B cell (primary cell): ENCODE measurements at regions not wholly inside any gene's neighbourhood (a gene's known extent, or its start where the extent isn't known, plus 50 kb on each side); places are given as distances from the start of the nearest gene placed in this dataset.

Experiments
- ATAC-seq: fragments of 200-7000 bp; cut with Tn5 transposase; one replicate; pipeline ENCODE4 v1.10.0; 2021; ENCODE audit warnings: low read depth, mild to moderate bottlenecking, moderate number of reproducible peaks, moderate library complexity
- CTCF ChIA-PET: fragments of 350-600 bp; sonication (Branson Sonifier 250); formaldehyde crosslinking; loops from one replicate; lab custom pipeline; 2021; ENCODE audit warnings: antibody characterized with exemption, inconsistent platforms; lab: Charles Lee
- POLR2A ChIA-PET: fragments of 350-600 bp; sonication (Branson Sonifier 250); formaldehyde crosslinking; loops from one replicate; lab custom pipeline; 2021; ENCODE audit warnings: antibody characterized with exemption; lab: Charles Lee
- DNase-seq: peaks from one replicate; pipeline ENCODE4 v3.0.0; 2013
- H2AFZ ChIP-seq: 2 replicates; pipeline ENCODE4 v1.6.1; 2012; ENCODE audit warnings: mild to moderate bottlenecking, low read depth, low read length; ENCODE audit not compliant: insufficient read depth, poor library complexity, severe bottlenecking
- H3K27ac ChIP-seq, 2 donors: 1 replicate in 1 of 2; 2 replicates in 1 of 2; pipeline ENCODE4 v1.5.1; 2012 to 2013; ENCODE audit warnings: low read length in 2 of 2, mild to moderate bottlenecking in 2 of 2, moderate library complexity in 1 of 2
- H3K27me3 ChIP-seq, 4 experiments: fragments of 200-600 bp in 1 of 4; sonication (generic) in 1 of 4; replicated peaks in 1 of 4; 1 replicate in 2 of 4; 2 replicates in 2 of 4; pipeline versions ENCODE4 v1.6.1 to v1.7.0; 2013 to 2016; ENCODE audit warnings: low read length in 3 of 4, mild to moderate bottlenecking in 2 of 4, mixed read lengths in 1 of 4, moderate library complexity in 1 of 4; ENCODE audit not compliant: insufficient read depth in 4 of 4, control insufficient read depth in 3 of 4; ENCODE audit errors: control extremely low read depth in 1 of 4
- H3K36me3 ChIP-seq, 2 experiments: replicated peaks in 1 of 2; 1 replicate in 1 of 2; 2 replicates in 1 of 2; pipeline versions ENCODE4 v1.6.1 to v1.7.1; 2013; ENCODE audit warnings: low read length in 1 of 2; ENCODE audit not compliant: insufficient read depth in 2 of 2, control insufficient read depth in 1 of 2; ENCODE audit errors: control extremely low read depth in 1 of 2, extremely low read depth in 1 of 2
- H3K4me1 ChIP-seq, 2 donors: fragments of 200-600 bp in 1 of 2; sonication (generic) in 1 of 2; 1 replicate in 1 of 2; 2 replicates in 1 of 2; pipeline versions ENCODE4 v1.5.1 to v1.6.1; 2013 to 2017; ENCODE audit warnings: low read length in 2 of 2; ENCODE audit not compliant: control insufficient read depth in 2 of 2, insufficient read depth in 2 of 2
- H3K4me2 ChIP-seq: replicated peaks from 2 replicates; pipeline ENCODE3; 2012; ENCODE audit warnings: mild to moderate bottlenecking, low read depth, low read length; ENCODE audit not compliant: poor library complexity, severe bottlenecking
- H3K4me3 ChIP-seq, 5 experiments: fragments of 200-600 bp in 1 of 5; sonication (generic) in 1 of 5; 1 replicate in 3 of 5; 2 replicates in 2 of 5; pipeline versions ENCODE4 v1.5.1 to v1.7.0; 2011 to 2016; ENCODE audit warnings: low read length in 4 of 5, mild to moderate bottlenecking in 4 of 5, low read depth in 2 of 5, control low read depth in 1 of 5, moderate library complexity in 1 of 5; ENCODE audit not compliant: insufficient read depth in 1 of 5; ENCODE audit errors: control extremely low read depth in 1 of 5, extremely low read depth in 1 of 5
- H3K79me2 ChIP-seq: fragments of 200-600 bp; sonication (generic); one replicate; pipeline ENCODE4 v1.6.0; 2016; ENCODE audit warnings: low read length; ENCODE audit not compliant: control insufficient read depth, insufficient read depth
- H3K9ac ChIP-seq: fragments of 200-600 bp; sonication (generic); 2 replicates; pipeline ENCODE4 v1.6.1; 2017; ENCODE audit warnings: mild to moderate bottlenecking, low read length, moderate library complexity
- H3K9me3 ChIP-seq, 3 donors: one replicate each; pipeline versions ENCODE4 v1.6.1 to v1.7.1; 2013; ENCODE audit warnings: low read length in 2 of 3; ENCODE audit not compliant: control insufficient read depth in 2 of 3, insufficient read depth in 1 of 3; ENCODE audit errors: control extremely low read depth in 1 of 3
- H4K20me1 ChIP-seq: 2 replicates; pipeline ENCODE4 v1.6.0; 2012; ENCODE audit warnings: mild to moderate bottlenecking, low read length; ENCODE audit not compliant: insufficient read depth, control insufficient read depth, poor library complexity, severe bottlenecking
- H3K27ac Mint-ChIP-seq: one replicate; pipeline ENCODE4 v1.8.0; 2021; ENCODE audit warnings: mixed read lengths
- H3K27me3 Mint-ChIP-seq: one replicate; pipeline ENCODE4 v1.8.0; 2021; ENCODE audit warnings: mixed read lengths
- H3K4me1 Mint-ChIP-seq: one replicate; pipeline ENCODE4 v1.8.0; 2021; ENCODE audit warnings: mixed read lengths
- H3K4me3 Mint-ChIP-seq: one replicate; pipeline ENCODE4 v1.8.0; 2021; ENCODE audit warnings: mixed read lengths
- H3K9me3 Mint-ChIP-seq: one replicate; pipeline ENCODE4 v1.8.0; 2022; ENCODE audit warnings: mixed read lengths; ENCODE audit not compliant: insufficient read depth
- EZH2 ChIP-seq: IDR thresholded peaks from 2 replicates; pipeline ENCODE4 v1.6.1; 2012; ENCODE audit warnings: borderline replicate concordance, low read depth, mild to moderate bottlenecking, moderate library complexity, low read length; ENCODE audit not compliant: insufficient read depth, poor library complexity, severe bottlenecking
- WGBS: methylation state at CpG from one replicate; pipeline ENCODE4 v1.1.5; 2013; ENCODE audit warnings: missing lambda C conversion rate; ENCODE audit not compliant: insufficient coverage; 5-methylcytosine and 5-hydroxymethylcytosine counted together
- intact Hi-C: fragments of 100-400 bp; cut with micrococcal nuclease; formaldehyde crosslinking; loops from one replicate; pipeline ENCODE4 v1.10.0; 2022
- TF ChIP-seq, protein P1 (sequence below): fragments of 200-600 bp; IDR thresholded peaks from one replicate; pipeline ENCODE4 v1.8.0; 2022; ENCODE audit warnings: antibody characterized with exemption, mild to moderate bottlenecking

DNA sequence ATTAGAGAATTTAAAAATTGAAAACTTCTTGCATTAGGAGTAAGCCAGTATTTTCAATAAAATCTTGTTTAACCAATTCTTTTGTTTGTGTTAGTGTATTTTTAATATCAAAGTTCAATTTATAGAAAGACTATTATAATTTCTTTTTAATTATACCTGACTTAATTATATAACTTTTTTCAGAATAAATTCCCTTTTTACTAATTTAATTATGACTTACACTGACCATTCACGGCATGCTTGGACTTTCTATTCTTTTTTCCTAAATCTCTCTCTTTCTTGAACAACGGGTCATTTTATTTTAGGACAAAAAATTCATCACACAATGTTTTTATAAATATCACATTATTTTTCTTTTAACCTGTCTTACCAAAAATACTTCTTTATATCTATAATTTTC is 555.3 kb upstream of the PTGER4 start:
- ATAC-seq (no peak), DNase-seq (peak; percentile 5)
- peaks cover 11% of the 10 kb centered on the region for H3K4me1 Mint-ChIP-seq
- no peaks in the 10 kb centered on the region for H4K20me1 ChIP-seq
- no peaks in the 10 kb centered on the region for H3K36me3 ChIP-seq
- WGBS: no CpG with 5 or more reads among the region's 2 CpGs
- no peak overlapping the region for H3K4me3 ChIP-seq
- TF ChIP-seq, protein P1, sequence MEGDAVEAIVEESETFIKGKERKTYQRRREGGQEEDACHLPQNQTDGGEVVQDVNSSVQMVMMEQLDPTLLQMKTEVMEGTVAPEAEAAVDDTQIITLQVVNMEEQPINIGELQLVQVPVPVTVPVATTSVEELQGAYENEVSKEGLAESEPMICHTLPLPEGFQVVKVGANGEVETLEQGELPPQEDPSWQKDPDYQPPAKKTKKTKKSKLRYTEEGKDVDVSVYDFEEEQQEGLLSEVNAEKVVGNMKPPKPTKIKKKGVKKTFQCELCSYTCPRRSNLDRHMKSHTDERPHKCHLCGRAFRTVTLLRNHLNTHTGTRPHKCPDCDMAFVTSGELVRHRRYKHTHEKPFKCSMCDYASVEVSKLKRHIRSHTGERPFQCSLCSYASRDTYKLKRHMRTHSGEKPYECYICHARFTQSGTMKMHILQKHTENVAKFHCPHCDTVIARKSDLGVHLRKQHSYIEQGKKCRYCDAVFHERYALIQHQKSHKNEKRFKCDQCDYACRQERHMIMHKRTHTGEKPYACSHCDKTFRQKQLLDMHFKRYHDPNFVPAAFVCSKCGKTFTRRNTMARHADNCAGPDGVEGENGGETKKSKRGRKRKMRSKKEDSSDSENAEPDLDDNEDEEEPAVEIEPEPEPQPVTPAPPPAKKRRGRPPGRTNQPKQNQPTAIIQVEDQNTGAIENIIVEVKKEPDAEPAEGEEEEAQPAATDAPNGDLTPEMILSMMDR: no peak
- no peak for TF ChIP-seq EZH2
- H3K27me3 ChIP-seq: no peaks in the 10 kb centered on the region
- H3K4me1 ChIP-seq: no peaks in the 10 kb centered on the region
- no peaks in the 10 kb centered on the region for H3K27me3 Mint-ChIP-seq
- peaks cover 4% of the 10 kb centered on the region for H3K9me3 Mint-ChIP-seq
- no peak overlapping the region for H3K4me2 ChIP-seq
- H2AFZ ChIP-seq: no peak overlapping the region
- H3K27ac ChIP-seq: no peak overlapping the region
- peaks cover 0 to 6% (median 5%) of the 10 kb centered on the region in 3 donors for H3K9me3 ChIP-seq
- POLR2A ChIA-PET: no interaction called here
- H3K4me3 Mint-ChIP-seq: no peak overlapping the region
- H3K9ac ChIP-seq: no peak overlapping the region
- CTCF ChIA-PET: no interaction called here
- no peak overlapping the region for H3K27ac Mint-ChIP-seq
- no peaks in the 10 kb centered on the region for H3K79me2 ChIP-seq
- intact Hi-C loops: no loop called here

DNA sequence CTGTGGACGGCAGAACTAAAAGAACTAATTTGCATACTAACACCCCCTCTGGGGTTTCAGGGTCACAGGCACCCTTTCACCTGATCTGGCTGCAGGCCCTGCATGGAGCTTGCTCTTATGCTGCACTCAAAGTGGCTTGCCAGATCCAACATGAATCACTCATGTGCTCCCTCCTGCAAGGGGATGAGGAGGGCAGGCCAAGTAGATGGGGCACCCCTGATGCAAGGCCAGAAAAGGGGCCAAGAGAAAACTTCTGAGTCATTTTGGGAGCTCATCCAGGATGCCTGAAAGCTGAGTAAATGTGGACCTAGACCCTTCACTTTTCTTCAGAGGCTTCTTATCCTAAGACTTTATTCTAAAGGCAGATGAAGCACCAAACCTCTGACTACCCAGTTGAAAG is 558.5 kb upstream of the PTGER4 start:
- no peaks in the 10 kb centered on the region for H3K27me3 ChIP-seq
- H3K4me2 ChIP-seq: no peak overlapping the region
- Mint-ChIP-seq H3K4me3 (no peak overlapping the region), H3K9me3 (peaks cover 4% of the 10 kb centered on the region), H3K4me1 (no peaks in the 10 kb centered on the region), H3K27ac (no peak overlapping the region), H3K27me3 (no peaks in the 10 kb centered on the region)
- no peak overlapping the region for H3K27ac ChIP-seq
- WGBS: 50% methylated on average over 1 of the region's 1 CpG
- H3K9me3 ChIP-seq: peaks cover 0 to 6% (median 3%) of the 10 kb centered on the region in 3 donors
- no peaks in the 10 kb centered on the region for H3K36me3 ChIP-seq
- no peak overlapping the region for H3K4me3 ChIP-seq
- ATAC-seq (no peak), DNase-seq (no peak)
- ChIA-PET POLR2A (no interaction called here), CTCF (no interaction called here)
- H2AFZ ChIP-seq: no peak overlapping the region
- TF ChIP-seq, protein P1: no peak
- TF ChIP-seq EZH2: no peak
- H3K4me1 ChIP-seq: no peaks in the 10 kb centered on the region
- H4K20me1 ChIP-seq: no peaks in the 10 kb centered on the region
- intact Hi-C loops: no loop called here
- H3K79me2 ChIP-seq: no peaks in the 10 kb centered on the region
- no peak overlapping the region for H3K9ac ChIP-seq
